ENCODE measurements at regions not wholly inside any gene's neighbourhood (a gene's known extent, or its start where the extent isn't known, plus 50 kb on each side); places are given as distances from the start of the nearest gene placed in this dataset.

GRCh38 chr10:31129271-31129670 is 97.6 kb upstream of the ZNF438 start:
- no peak for TF ChIP-seq SUZ12 (IDR thresholded peaks at IDR 0.05)
- TF ChIP-seq FOXA1 (IDR thresholded peaks at IDR 0.05), result no peak
- TF ChIP-seq LEF1 (IDR thresholded peaks at IDR 0.05; ENCODE audit: borderline replicate concordance), result no peak
- no peak for TF ChIP-seq FOXK2 (IDR thresholded peaks at IDR 0.05)

All from HEK293T (cell line).